Thyroid gland (tissue), 4 donors: ENCODE measurements at regions not wholly inside any gene's neighbourhood (a gene's known extent, or its start where the extent isn't known, plus 50 kb on each side); places are given as distances from the start of the nearest gene placed in this dataset.
"Not testable (repeated sequence)": the region's sequence is repeated elsewhere in the genome, so short reads cannot be mapped to it uniquely, and the experiment has no call there.

Experiments used
- DNase-seq, 2 donors: peaks; one replicate each; pipeline ENCODE4 v3.0.0-alpha.2; 2019
- H3K27ac ChIP-seq, 3 donors: fragments of 200-600 bp; sonication (generic); 1 replicate in 2 of 3; 2 replicates in 1 of 3; pipeline ENCODE4 v1.5.1; 2016 to 2019; ENCODE audit warnings: mild to moderate bottlenecking in 1 of 3, moderate library complexity in 1 of 3
- H3K27me3 ChIP-seq: fragments of 200-600 bp; sonication (generic); one replicate; pipeline ENCODE4 v1.5.1; 2019
- H3K36me3 ChIP-seq, 2 donors: fragments of 200-600 bp; sonication (generic); one replicate each; pipeline ENCODE4 v1.5.1; 2016 to 2019
- H3K4me1 ChIP-seq, 2 donors: fragments of 200-600 bp; sonication (generic); one replicate each; pipeline ENCODE4 v1.5.1; 2017 to 2019
- H3K4me3 ChIP-seq, 3 donors: fragments of 200-600 bp; sonication (generic); replicated peaks in 1 of 3; 1 replicate in 2 of 3; 2 replicates in 1 of 3; pipeline ENCODE4 v1.5.1; 2016; ENCODE audit warnings: mild to moderate bottlenecking in 1 of 3
- H3K9me3 ChIP-seq: fragments of 200-600 bp; sonication (generic); one replicate; pipeline ENCODE4 v1.5.1; 2017
- POLR2A ChIP-seq, 2 donors: fragments of 450-650 bp; IDR thresholded peaks; one replicate each; pipeline ENCODE4 v1.6.1; 2017; ENCODE audit warnings: antibody characterized with exemption in 2 of 2, mild to moderate bottlenecking in 2 of 2, moderate library complexity in 1 of 2
- WGBS, 2 donors: methylation state at CpG; one replicate each; pipeline ENCODE4 v1.1.5; 2017; 5-methylcytosine and 5-hydroxymethylcytosine counted together
- intact Hi-C: fragments of 100-400 bp; cut with DNase I; formaldehyde crosslinking; loops from one replicate; pipeline ENCODE4 v1.15.1; 2023
- TF ChIP-seq, protein P1 (sequence below), 6 experiments: fragments of 200-600 bp in 3 of 6; fragments of 450-650 bp in 3 of 6; sonication (generic) in 3 of 6; IDR thresholded peaks; one replicate each; pipeline ENCODE4 v1.5.1; 2016 to 2019; ENCODE audit warnings: antibody characterized with exemption in 6 of 6, mild to moderate bottlenecking in 2 of 6, inconsistent platforms in 1 of 6, moderate library complexity in 1 of 6

DNA sequence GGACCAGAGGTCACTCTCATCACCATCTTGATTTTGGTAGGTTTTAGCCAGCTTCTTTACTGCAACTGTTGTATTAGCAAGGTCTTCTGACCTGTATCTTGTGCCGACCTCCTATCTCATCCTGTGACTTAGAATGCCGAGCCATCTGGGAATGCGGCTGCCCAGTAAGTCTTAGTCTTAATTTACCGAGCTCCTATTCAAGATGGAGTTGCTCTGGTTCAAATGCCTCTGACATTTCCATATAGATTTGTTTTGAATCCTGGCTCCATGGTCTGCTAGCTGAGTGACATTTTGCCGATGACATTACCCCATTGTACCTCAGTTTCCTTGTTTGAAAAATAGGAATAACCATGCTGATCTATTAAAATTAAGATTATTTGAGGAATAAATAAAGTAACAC, 193.9 kb upstream of the HMCN1 start:
- no peak for DNase-seq
- WGBS, 2 donors = 94 to 97% methylated on average over 5 of the region's 5 CpGs
- H3K27me3 ChIP-seq = no peaks in the 10 kb centered on the region
- TF ChIP-seq, protein P1, sequence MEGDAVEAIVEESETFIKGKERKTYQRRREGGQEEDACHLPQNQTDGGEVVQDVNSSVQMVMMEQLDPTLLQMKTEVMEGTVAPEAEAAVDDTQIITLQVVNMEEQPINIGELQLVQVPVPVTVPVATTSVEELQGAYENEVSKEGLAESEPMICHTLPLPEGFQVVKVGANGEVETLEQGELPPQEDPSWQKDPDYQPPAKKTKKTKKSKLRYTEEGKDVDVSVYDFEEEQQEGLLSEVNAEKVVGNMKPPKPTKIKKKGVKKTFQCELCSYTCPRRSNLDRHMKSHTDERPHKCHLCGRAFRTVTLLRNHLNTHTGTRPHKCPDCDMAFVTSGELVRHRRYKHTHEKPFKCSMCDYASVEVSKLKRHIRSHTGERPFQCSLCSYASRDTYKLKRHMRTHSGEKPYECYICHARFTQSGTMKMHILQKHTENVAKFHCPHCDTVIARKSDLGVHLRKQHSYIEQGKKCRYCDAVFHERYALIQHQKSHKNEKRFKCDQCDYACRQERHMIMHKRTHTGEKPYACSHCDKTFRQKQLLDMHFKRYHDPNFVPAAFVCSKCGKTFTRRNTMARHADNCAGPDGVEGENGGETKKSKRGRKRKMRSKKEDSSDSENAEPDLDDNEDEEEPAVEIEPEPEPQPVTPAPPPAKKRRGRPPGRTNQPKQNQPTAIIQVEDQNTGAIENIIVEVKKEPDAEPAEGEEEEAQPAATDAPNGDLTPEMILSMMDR (IDR thresholded peaks at IDR 0.05) = no peak
- no peak for TF ChIP-seq POLR2A (IDR thresholded peaks at IDR 0.05)
- H3K4me1 ChIP-seq = peaks cover 3 to 9% of the 10 kb centered on the region in 2 donors
- no peaks in the 10 kb centered on the region for H3K9me3 ChIP-seq
- no peaks in the 10 kb centered on the region for H3K36me3 ChIP-seq
- intact Hi-C loops = no loop called here
- H3K4me3 ChIP-seq = no peak overlapping the region
- H3K27ac ChIP-seq = no peak overlapping the region

DNA sequence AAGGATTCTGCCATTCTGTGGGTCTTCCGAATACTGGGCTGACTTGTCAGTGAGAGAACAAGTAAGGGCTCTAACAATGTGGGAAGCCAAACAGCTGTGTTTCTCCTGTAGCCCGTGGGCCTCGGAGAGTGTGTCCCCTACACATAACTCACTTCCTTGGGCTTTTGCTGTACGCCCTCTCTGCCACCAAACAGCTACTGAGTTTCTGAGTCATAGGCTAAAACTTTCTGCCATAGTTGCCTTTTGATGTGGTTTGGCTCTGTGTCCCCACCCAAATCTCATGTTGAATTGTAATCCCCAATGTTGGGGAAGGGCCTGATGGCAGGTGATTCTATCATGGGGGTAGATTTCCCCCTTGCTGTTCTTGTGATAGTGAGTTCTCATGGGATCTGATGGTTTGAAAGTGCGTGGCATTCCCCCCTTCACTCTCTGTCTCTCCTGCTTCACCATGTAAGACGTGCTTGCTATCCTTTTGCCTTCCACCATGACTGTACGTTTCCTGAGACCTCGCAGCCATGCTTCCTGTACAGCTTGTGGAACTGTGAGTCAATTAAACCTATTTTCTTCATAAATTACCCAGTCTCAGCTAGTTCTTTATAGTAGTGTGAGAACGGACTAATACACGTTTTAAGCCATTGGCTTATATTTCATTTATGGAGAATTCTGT, 194.8 kb upstream of the HMCN1 start:
- 89 to 95% methylated on average over 10 of the region's 10 CpGs for WGBS, 2 donors

DNA sequence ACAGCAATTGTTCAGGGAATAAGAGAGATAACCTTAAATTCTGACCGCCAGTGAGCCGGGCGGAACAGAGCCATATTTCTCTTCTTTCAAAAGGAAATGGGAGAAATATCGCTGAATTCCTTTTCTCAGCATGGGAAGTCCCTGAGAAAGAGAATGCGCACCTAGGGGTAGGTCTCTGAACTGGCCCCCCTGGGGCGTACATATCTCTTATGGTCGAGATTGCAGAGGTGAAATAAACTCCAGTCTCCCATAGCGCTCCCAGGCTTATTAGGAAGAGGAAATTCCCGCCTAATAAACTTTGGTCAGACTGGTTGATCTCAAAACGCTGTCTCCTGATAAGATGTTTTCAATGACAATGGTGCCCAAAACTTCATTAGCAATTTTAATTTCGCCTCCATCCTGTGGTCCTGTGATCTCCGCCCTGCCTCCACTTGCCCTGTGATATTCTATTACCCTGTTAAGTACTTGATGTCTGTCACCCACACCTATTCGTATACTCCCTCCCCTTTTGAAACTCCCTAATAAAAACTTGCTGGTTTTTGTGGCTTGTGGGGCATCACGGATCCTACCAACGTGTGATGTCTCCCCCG, 195.8 kb upstream of the HMCN1 start:
- H3K27me3 ChIP-seq, H3K27ac ChIP-seq, DNase-seq, H3K4me3 ChIP-seq, H3K36me3 ChIP-seq, intact Hi-C loops, H3K9me3 ChIP-seq: not testable (repeated sequence)
- H3K4me1 ChIP-seq = peaks cover 8 to 11% of the 10 kb centered on the region in 2 donors
- WGBS, 2 donors = 71 to 73% methylated on average over 16 of the region's 16 CpGs

More for the DNA sequence above, 194.8 kb upstream of the HMCN1 start:
- no peak overlapping the region for H3K4me3 ChIP-seq
- peaks cover 8 to 11% of the 10 kb centered on the region in 2 donors for H3K4me1 ChIP-seq
- H3K9me3 ChIP-seq = no peaks in the 10 kb centered on the region
- H3K27ac ChIP-seq = no peak overlapping the region
- intact Hi-C loops = no loop called here
- H3K27me3 ChIP-seq = no peaks in the 10 kb centered on the region
- DNase-seq = no peak
- TF ChIP-seq, protein P1 (IDR thresholded peaks at IDR 0.05) = no peak
- TF ChIP-seq POLR2A (IDR thresholded peaks at IDR 0.05) = no peak
- H3K36me3 ChIP-seq = no peaks in the 10 kb centered on the region

DNA sequence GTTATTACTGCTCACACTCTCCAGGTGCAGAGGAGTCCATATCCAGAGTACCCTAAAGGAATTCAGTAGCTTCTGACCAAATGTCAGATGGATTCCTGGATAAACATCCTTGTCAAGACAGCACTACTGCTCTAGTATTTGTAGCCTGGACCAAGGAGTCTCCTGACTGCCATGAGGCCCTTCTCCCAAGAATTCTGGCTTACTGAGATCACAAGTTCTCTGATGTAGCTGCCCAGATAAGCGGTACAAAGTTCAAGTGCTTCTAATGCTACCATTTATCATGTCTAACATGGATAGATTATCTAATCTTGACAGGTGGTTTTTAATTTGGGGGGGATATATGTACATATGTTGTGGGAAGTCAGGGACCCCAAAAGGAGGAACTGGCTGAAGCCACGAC, 196.6 kb upstream of the HMCN1 start:
- H3K27ac ChIP-seq = no peak overlapping the region
- H3K4me3 ChIP-seq = no peak overlapping the region
- H3K36me3 ChIP-seq = no peaks in the 10 kb centered on the region
- no peak for DNase-seq
- intact Hi-C loops = no loop called here
- 89 to 93% methylated on average over 2 of the region's 2 CpGs for WGBS, 2 donors
- no peak for TF ChIP-seq POLR2A (IDR thresholded peaks at IDR 0.05)
- TF ChIP-seq, protein P1 (IDR thresholded peaks at IDR 0.05) = no peak
- peaks cover 8 to 11% of the 10 kb centered on the region in 2 donors for H3K4me1 ChIP-seq
- H3K27me3 ChIP-seq = no peaks in the 10 kb centered on the region
- no peaks in the 10 kb centered on the region for H3K9me3 ChIP-seq

DNA sequence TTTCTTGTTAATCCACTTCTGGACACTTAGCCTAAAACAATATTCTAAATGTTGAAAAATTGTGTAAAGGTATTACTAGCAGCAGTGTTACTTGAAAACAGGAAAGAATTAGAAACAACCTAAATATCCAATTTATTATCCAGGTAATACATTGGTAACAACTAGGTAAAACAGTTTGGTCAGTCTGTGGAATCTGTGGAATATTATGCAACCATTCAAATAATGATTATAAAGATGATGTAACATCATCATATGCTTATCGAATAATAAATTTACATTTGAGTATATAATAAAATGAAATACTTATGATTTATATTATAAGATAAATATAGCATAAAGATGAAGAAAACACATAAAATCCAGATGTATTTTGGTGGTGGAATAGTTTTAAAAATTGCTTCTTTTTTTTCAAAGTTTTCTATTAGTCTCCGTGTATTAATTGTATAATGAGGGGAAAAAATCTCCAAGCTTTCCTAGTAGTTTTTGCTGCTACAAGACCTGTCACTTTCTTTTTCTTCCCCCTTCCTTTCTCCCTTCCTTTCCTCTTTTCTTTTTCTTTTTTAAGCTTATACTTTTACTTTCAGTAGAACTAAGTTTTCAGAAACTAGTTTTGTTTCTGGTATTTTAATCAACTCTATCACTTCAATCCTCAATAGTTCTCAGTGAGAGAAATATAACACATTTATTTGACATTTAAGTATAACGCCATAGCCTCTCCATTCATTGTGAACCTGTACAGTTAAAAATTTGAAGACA, 197.8 kb upstream of the HMCN1 start:
- Histone ChIP-seq H3K9me3 (no peaks in the 10 kb centered on the region), H3K27ac (no peak overlapping the region), H3K36me3 (no peaks in the 10 kb centered on the region), H3K4me3 (no peak overlapping the region), H3K27me3 (no peaks in the 10 kb centered on the region), H3K4me1 (peaks cover 8 to 11% of the 10 kb centered on the region in 2 donors)
- TF ChIP-seq, protein P1 (IDR thresholded peaks at IDR 0.05) = no peak
- TF ChIP-seq POLR2A (IDR thresholded peaks at IDR 0.05) = no peak
- WGBS, 2 donors = 80 to 97% methylated on average over 3 of the region's 3 CpGs
- intact Hi-C loops = no loop called here
- DNase-seq = no peak
